Activated T-cell treated with anti-CD3 and anti-CD28 coated beads, Interleukin-2, amount 50 U/mL, for 4 hours (primary cell): ENCODE measurements at regions not wholly inside any gene's neighbourhood (a gene's known extent, or its start where the extent isn't known, plus 50 kb on each side); places are given as distances from the start of the nearest gene placed in this dataset.

Experiments
- ATAC-seq, 2 donors: fragments of 200-7000 bp; cut with Tn5 transposase; one replicate each; pipeline ENCODE4 v1.10.0; 2021
- DNase-seq: peaks from one replicate; pipeline ENCODE4 v3.0.0-alpha.2; 2020
- H3K27me3 Mint-ChIP-seq: one replicate; pipeline ENCODE4 v1.8.0; 2021; ENCODE audit warnings: low read depth, mixed read lengths
- H3K36me3 Mint-ChIP-seq: one replicate; pipeline ENCODE4 v1.8.0; 2022; ENCODE audit warnings: mixed read lengths; ENCODE audit not compliant: insufficient read depth
- H3K4me1 Mint-ChIP-seq: one replicate; pipeline ENCODE4 v1.8.0; 2021; ENCODE audit warnings: low read depth, mixed read lengths
- H3K4me3 Mint-ChIP-seq: one replicate; pipeline ENCODE4 v1.8.0; 2021; ENCODE audit warnings: mild to moderate bottlenecking, moderate library complexity, mixed read lengths
- H3K9me3 Mint-ChIP-seq: one replicate; pipeline ENCODE4 v1.8.0; 2021; ENCODE audit warnings: mixed read lengths

DNA sequence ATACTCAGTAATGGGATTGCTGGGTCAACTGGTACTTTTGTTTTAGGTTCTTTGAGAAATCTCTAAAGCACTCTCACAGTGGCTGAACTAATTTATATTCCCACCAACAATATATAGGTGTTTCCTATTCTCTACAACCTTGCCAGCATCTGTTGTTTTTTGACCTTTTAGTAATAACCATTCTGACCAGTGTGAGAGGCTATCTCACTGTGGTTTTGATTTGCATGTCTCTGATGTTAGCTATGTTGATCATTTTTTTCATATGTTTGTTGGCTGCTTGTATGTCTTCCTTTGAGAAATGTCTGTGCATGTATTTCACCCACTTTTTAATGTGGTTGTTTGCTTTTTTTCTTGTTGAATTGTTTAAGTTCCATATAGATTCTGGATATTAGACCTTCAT is 98.2 kb upstream of the DCBLD2 start:
- H3K4me1 Mint-ChIP-seq: no peaks in the 10 kb centered on the region
- H3K27me3 Mint-ChIP-seq: peaks cover 6% of the 10 kb centered on the region
- no peak for ATAC-seq
- H3K4me3 Mint-ChIP-seq: no peak overlapping the region
- no peaks in the 10 kb centered on the region for H3K9me3 Mint-ChIP-seq
- no peaks in the 10 kb centered on the region for H3K36me3 Mint-ChIP-seq
- DNase-seq: no peak

DNA sequence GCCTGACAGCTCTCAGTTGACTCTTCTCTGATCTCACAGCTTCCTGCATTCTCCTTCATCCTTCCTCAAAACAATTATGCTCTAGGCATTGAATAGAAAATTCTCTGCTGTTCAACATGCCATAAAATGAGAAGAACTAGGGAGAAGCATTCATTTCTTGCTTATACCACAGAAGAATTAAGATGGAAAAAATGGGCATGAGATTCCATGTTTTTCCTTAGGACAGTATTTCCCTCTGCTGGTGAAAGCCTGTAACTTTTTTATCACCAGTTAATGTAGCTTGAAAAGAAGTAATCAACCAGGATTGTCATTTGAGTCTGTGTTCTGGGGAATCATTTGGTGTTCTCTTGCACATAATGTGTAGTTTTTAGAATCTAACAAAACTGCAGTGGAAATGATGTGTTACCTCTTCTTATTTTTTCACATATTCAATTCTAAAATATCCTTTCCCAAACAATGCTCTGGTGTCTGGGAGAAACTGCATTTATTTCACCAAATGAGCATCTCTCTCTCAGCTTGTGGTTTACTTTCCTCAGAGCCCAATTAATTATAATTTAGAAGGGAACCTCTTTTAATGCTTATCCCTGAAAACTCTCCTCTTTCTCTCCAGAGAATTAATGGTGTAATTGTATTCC is 92.8 kb upstream of the DCBLD2 start:
- ATAC-seq (no peak), DNase-seq (no peak)
- Mint-ChIP-seq H3K4me1 (no peaks in the 10 kb centered on the region), H3K36me3 (no peaks in the 10 kb centered on the region), H3K9me3 (peaks cover 4% of the 10 kb centered on the region), H3K27me3 (no peaks in the 10 kb centered on the region), H3K4me3 (no peak overlapping the region)

DNA sequence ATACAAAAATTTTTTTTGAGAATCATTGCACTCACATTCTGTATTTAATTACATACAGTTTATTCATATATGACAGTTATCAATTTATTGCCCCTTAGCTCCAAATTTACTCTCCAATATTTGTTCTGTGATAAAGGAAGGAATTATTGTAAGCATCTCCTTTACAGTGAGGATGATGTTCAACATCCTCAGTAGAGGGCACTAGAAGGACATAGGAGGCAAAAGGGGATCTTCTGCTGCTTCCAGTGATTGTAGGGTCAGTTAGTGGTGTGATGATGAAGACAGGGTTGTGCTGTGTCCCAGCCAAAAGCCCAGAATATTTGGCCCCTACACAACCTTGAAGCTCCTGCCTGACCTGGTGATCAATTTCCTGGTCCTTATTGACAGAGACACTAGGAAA is 89.9 kb upstream of the DCBLD2 start:
- DNase-seq: no peak
- ATAC-seq: no peak
- H3K4me1 Mint-ChIP-seq: no peaks in the 10 kb centered on the region
- no peaks in the 10 kb centered on the region for H3K36me3 Mint-ChIP-seq
- peaks cover 2% of the 10 kb centered on the region for H3K27me3 Mint-ChIP-seq
- peaks cover 10% of the 10 kb centered on the region for H3K9me3 Mint-ChIP-seq
- H3K4me3 Mint-ChIP-seq: no peak overlapping the region

DNA sequence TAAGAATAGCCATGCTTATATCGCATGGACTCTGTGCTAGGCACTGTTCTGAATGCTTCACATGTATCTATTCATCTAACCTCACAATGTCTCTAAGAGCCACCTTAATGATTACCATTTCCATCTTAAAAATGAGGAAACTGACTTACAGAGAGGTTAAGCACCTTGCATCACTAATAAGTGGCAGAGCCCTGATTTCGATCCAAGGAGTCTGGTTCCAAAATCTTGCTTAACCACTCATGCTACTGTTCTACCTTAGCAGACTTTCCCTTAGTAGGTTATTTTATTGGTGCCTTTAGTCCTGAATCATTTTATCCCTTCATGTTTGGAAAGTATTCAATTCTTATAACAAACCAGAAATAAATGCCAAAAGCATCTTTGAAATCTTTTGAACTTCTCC is 89.2 kb upstream of the DCBLD2 start:
- ATAC-seq: no peak
- peaks cover 2% of the 10 kb centered on the region for H3K27me3 Mint-ChIP-seq
- no peak overlapping the region for H3K4me3 Mint-ChIP-seq
- peaks cover 10% of the 10 kb centered on the region for H3K9me3 Mint-ChIP-seq
- H3K36me3 Mint-ChIP-seq: no peaks in the 10 kb centered on the region
- no peak for DNase-seq
- no peaks in the 10 kb centered on the region for H3K4me1 Mint-ChIP-seq

DNA sequence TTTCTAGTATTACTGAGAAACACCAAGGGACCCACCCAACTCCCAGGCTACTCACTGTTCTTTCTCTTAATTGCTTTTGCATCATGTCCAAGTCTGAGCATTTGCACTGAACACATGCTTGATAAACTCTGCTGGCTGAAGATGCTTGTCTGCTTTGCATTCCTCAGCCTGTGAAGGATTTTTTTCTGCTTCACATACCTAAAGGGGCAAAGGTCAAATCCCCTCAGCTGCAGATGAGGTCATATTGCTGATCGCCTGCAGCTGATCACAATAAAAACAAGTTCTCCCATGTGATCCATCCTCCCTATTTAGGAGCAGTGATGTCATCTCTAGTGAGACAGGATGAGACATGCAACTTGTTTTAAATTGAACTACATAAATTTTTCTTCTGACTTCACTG is 84.6 kb upstream of the DCBLD2 start:
- peaks cover 2% of the 10 kb centered on the region for H3K27me3 Mint-ChIP-seq
- no peaks in the 10 kb centered on the region for H3K36me3 Mint-ChIP-seq
- DNase-seq: no peak
- no peak overlapping the region for H3K4me3 Mint-ChIP-seq
- no peak for ATAC-seq
- H3K4me1 Mint-ChIP-seq: no peaks in the 10 kb centered on the region
- H3K9me3 Mint-ChIP-seq: peaks cover 5% of the 10 kb centered on the region

DNA sequence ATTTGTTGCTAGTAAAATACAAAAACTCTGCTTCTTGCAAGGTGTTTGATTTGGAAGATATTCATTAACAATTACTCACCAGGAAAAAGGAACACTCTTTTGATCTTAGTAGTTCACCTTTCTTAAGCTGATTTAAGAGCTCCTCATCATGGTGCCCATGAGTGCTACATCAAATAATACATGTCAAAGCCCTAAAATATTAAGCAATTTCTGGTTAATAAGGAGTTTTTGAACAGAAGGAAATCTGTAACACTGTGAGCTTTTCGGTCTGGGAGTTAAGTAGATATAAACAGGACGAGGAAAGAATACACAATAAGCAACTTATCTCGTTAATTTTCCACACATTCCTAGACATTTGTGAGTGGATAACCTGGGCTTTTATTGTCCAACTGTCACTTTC is 83.9 kb upstream of the DCBLD2 start:
- Mint-ChIP-seq H3K27me3 (peaks cover 2% of the 10 kb centered on the region), H3K36me3 (no peaks in the 10 kb centered on the region), H3K4me3 (no peak overlapping the region), H3K4me1 (no peaks in the 10 kb centered on the region), H3K9me3 (peaks cover 5% of the 10 kb centered on the region)
- DNase-seq (no peak), ATAC-seq (no peak)

DNA sequence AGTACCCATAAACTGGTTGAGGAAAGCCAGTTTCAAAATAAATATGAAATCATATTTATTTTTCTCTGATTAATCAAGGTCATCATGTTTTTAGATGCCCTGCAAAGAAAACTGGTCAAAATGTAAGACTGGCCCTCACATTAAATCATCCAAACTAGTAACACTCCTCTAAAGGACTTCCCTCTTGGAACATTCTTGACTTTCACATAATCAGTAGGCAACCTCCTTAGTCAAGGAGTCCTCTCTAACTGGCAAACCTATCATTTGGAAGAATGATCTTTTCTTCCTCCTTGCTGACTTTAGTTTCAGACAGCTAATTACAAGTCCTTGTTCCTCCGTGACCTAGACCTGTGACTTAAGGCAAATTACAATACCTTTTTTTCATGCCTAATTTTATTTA is 82.5 kb upstream of the DCBLD2 start:
- peaks cover 4% of the 10 kb centered on the region for H3K9me3 Mint-ChIP-seq
- ATAC-seq: no peak
- no peak overlapping the region for H3K4me3 Mint-ChIP-seq

DNA sequence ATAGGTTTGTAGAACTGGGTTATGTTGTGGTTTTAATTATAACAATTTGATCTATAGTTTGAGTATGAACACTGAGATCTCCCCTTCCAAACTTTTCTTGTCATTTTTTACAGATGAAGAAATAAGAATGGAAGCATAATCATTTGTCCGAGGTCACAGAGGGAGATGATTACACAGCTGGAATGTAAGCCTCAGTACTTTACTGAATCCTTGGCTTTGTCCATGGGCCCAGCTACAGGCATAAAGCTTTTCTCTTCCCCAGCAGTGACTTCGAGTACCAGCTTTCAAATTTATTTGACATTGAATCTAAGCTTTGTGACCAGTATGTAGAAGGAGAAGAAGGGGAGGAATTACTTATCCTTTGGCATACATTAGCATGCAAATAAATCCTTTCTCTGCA is 80.9 kb upstream of the DCBLD2 start:
- Mint-ChIP-seq H3K4me1 (peaks cover 1% of the 10 kb centered on the region), H3K36me3 (no peaks in the 10 kb centered on the region), H3K9me3 (no peaks in the 10 kb centered on the region), H3K4me3 (no peak overlapping the region), H3K27me3 (no peaks in the 10 kb centered on the region)
- DNase-seq (no peak), ATAC-seq (no peak)

More for the DNA sequence above, 82.5 kb upstream of the DCBLD2 start:
- Mint-ChIP-seq H3K36me3 (no peaks in the 10 kb centered on the region), H3K27me3 (peaks cover under 1% of the 10 kb centered on the region), H3K4me1 (no peaks in the 10 kb centered on the region)
- DNase-seq: no peak

DNA sequence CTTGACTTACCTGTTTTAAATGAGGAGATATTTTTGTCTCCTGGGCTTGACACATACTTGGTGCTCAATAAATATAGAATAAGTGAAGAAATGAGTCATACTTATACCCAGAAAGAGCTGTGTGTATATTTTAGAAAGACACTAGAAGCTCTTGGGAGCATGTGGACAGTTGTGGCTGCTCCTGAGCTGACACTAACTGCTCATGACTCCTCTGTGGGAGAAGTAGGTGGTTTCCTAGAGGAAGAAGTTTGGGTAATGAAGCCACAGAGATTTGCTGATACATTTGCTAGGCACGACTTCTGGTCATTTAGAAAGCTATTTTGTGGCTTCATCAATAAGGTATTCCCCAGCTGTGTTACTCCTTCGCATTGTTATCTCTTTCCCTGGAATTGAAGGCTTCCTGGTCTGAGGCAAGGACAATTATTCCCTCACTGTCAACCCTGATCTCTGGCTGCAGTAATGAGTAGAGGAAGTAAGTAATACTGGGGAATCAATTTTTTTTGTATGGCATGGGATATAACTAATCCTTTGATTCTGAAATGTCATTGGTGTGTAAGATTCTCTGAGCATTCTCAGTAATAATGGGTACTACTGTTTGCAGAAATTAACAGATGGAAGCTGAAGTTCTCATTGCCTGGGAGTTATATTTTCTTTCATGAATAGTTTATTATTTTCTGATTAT is 79.6 kb upstream of the DCBLD2 start:
- peaks cover 1% of the 10 kb centered on the region for H3K4me1 Mint-ChIP-seq
- no peaks in the 10 kb centered on the region for H3K27me3 Mint-ChIP-seq
- no peak overlapping the region for H3K4me3 Mint-ChIP-seq
- H3K36me3 Mint-ChIP-seq: no peaks in the 10 kb centered on the region
- H3K9me3 Mint-ChIP-seq: no peaks in the 10 kb centered on the region
- ATAC-seq (no peak), DNase-seq (no peak)

DNA sequence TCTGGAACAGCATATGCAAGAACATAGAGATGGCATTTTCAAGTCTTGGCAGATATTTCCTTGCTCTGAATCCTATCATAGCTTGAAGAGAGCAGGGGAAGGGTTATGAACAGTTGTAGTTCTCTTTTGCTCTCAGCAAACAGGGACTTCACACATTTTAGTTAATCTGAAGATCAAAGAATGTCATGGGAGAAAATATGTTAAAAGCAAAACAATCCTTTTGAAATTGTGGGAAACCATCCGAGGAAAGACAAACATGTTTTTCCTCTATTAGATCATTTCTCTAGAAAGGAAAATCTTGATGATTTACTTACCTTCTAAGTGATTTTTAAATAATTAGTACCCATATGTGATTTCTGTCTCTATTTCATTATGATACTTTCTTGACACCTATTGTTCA is 77.8 kb upstream of the DCBLD2 start:
- H3K4me1 Mint-ChIP-seq: peaks cover 1% of the 10 kb centered on the region
- ATAC-seq: no peak
- no peaks in the 10 kb centered on the region for H3K36me3 Mint-ChIP-seq
- DNase-seq: no peak
- no peaks in the 10 kb centered on the region for H3K9me3 Mint-ChIP-seq
- no peak overlapping the region for H3K4me3 Mint-ChIP-seq
- H3K27me3 Mint-ChIP-seq: no peaks in the 10 kb centered on the region

DNA sequence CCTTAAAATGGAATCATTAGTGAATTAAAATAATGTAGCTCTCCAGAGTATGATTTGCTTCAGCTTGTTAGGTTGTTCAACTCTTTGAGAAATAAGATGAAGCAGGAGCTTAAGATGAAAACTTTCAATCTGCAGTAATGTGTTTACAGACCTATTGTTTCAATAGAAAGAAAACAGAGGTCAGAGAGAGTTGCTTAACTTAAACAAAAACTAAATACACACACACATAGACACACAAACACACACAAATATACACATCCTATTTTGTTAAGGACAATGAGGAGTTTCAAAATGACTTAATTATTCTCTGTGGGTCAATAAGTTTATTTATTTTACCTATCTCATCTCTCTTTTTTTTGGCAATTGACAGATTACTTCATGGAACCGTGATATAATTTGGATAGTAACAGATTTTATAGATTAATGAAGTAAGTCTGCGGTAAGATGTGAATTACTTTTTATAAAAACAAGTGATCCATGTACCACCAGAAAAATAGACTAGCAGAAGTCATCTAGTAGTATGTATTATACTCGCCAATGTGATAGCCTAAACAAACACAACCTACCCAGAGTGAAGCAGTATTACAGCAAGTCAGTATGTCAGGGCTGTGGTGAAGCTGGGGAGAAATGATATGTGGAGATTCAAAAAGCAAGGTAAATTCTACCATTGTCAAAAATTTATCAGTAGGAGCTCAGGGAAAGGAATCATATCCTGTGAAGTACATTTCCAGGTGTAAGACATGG is 76.7 kb upstream of the DCBLD2 start:
- Mint-ChIP-seq H3K4me3 (no peak overlapping the region), H3K36me3 (no peaks in the 10 kb centered on the region), H3K4me1 (peaks cover 1% of the 10 kb centered on the region), H3K9me3 (no peaks in the 10 kb centered on the region), H3K27me3 (no peaks in the 10 kb centered on the region)
- DNase-seq (no peak), ATAC-seq (no peak)

DNA sequence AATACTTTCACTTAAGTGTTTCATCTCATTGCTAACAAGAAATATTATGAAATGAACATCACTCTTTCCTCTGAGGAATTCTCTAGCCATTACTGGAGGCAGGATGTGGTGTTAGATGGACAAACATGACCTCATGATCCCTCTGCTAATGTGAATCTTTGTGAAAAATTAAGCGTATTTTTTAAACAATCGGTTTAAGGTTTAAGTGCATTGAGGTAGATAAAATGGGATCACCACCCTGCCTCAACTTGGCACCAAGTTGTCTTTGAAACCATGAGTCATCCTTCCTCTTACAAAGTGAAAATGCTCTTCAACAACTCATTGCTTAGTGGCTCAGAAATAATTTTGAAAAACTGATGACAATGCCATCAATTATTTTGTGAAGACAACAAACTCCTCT is 76.0 kb upstream of the DCBLD2 start:
- Mint-ChIP-seq H3K4me1 (peaks cover 1% of the 10 kb centered on the region), H3K9me3 (no peaks in the 10 kb centered on the region), H3K4me3 (no peak overlapping the region), H3K27me3 (no peaks in the 10 kb centered on the region), H3K36me3 (no peaks in the 10 kb centered on the region)
- ATAC-seq: no peak
- DNase-seq: no peak

DNA sequence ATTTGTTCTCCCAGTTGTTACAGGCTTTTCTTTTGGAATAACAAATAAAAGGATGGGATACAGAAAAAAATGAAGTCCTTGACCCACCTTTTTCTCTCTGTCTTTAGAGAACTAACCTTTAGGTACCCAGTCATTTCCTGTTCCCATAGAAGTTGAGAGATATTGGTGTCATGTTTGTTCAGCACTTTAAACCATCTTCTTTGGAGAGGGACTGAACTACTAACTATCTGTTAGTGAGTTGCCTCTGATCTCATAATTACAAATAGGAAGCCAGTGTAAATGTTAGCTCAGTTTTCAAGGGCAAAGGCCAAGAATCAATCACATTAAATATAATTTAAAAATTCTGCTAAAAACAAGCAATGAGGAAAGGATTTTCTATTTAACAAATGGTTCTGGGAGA is 72.9 kb upstream of the DCBLD2 start:
- Mint-ChIP-seq H3K36me3 (no peaks in the 10 kb centered on the region), H3K4me1 (peaks cover 4% of the 10 kb centered on the region), H3K27me3 (no peaks in the 10 kb centered on the region), H3K4me3 (no peak overlapping the region), H3K9me3 (no peaks in the 10 kb centered on the region)
- DNase-seq (no peak), ATAC-seq (no peak)

DNA sequence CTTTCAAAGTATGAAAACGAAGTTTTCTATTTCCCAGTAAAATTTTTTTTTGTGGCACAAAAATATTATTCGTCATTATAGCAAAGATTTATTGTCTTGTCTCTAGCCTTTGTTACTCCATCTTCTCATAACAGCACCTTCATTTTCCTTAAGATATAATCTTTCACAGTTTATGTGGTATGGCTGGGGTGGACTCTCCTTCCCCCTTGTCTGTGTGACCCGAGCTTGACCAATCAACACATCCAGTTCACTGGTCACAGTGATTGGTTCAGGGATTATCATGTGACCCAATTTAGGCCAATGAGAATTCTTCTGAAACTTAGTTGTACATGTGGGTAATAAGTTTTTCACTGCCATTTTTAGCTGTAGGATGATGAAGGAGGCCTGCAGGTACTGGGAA is 71.2 kb upstream of the DCBLD2 start:
- Mint-ChIP-seq H3K36me3 (no peaks in the 10 kb centered on the region), H3K27me3 (no peaks in the 10 kb centered on the region), H3K4me3 (no peak overlapping the region), H3K4me1 (peaks cover 3% of the 10 kb centered on the region), H3K9me3 (no peaks in the 10 kb centered on the region)
- ATAC-seq (no peak), DNase-seq (no peak)

DNA sequence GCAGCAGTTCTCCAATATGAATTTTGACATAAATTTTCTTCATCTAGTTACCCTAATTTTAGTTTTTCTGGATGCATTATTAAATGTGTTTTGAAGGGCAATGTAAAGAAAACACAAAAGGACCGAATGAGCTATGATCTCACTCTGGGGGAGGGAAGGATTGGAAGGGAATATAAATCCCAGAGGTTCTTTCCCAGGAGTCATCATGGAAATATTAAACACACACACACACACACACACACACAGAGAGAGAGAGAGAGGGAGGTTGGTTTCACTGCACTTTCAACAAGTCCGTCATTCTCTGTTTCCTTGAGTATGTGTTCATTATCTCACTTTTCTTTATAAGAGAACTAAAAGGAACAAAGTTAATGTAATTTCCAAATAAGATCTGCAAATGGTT is 70.7 kb upstream of the DCBLD2 start:
- no peaks in the 10 kb centered on the region for H3K9me3 Mint-ChIP-seq
- no peak for ATAC-seq
- no peaks in the 10 kb centered on the region for H3K27me3 Mint-ChIP-seq
- H3K4me3 Mint-ChIP-seq: no peak overlapping the region
- DNase-seq: no peak
- H3K36me3 Mint-ChIP-seq: no peaks in the 10 kb centered on the region
- H3K4me1 Mint-ChIP-seq: peaks cover 3% of the 10 kb centered on the region
